WTC11 (cell line): ENCODE measurements at regions not wholly inside any gene's neighbourhood (a gene's known extent, or its start where the extent isn't known, plus 50 kb on each side); places are given as distances from the start of the nearest gene placed in this dataset.

Source experiments
- ATAC-seq: fragments of 200-7000 bp; cut with Tn5 transposase; 2 replicates; pipeline ENCODE4 v1.10.0; 2021; ENCODE audit warnings: mild to moderate bottlenecking, moderate library complexity
- CTCF ChIA-PET: fragments of 300-600 bp; sonication (Branson Sonifier 250); formaldehyde crosslinking; loops from one replicate; lab custom pipeline; 2021; ENCODE audit warnings: antibody characterized with exemption; lab: Charles Lee
- POLR2A ChIA-PET: fragments of 350-600 bp; sonication (Branson Sonifier 250); formaldehyde crosslinking; loops from one replicate; lab custom pipeline; 2021; ENCODE audit warnings: antibody characterized with exemption; lab: Charles Lee
- DNase-seq: peaks from one replicate; pipeline ENCODE4 v3.0.0; 2021; ENCODE audit warnings: low spot score
- H3K27ac Mint-ChIP-seq: 2 replicates; pipeline ENCODE4 v1.8.0; 2021; ENCODE audit warnings: mixed read lengths
- H3K27me3 Mint-ChIP-seq: 2 replicates; pipeline ENCODE4 v1.8.0; 2021; ENCODE audit warnings: low read depth, mild to moderate bottlenecking, moderate library complexity, mixed read lengths
- H3K36me3 Mint-ChIP-seq: 2 replicates; pipeline ENCODE4 v1.8.0; 2021; ENCODE audit warnings: mixed read lengths
- H3K4me1 Mint-ChIP-seq: 2 replicates; pipeline ENCODE4 v1.8.0; 2022; ENCODE audit warnings: mixed read lengths
- H3K4me3 Mint-ChIP-seq: 2 replicates; pipeline ENCODE4 v1.8.0; 2021; ENCODE audit warnings: mild to moderate bottlenecking, moderate library complexity, mixed read lengths
- H3K9me3 Mint-ChIP-seq: 2 replicates; pipeline ENCODE4 v1.8.0; 2021; ENCODE audit warnings: mixed read lengths
- CREM ChIP-seq: sonication (generic); formaldehyde crosslinking; IDR thresholded peaks from 2 replicates; pipeline ENCODE4 v1.8.1; 2022; ENCODE audit warnings: mild to moderate bottlenecking, missing genetic modification reagents, moderate library complexity
- E2F4 ChIP-seq: sonication (generic); formaldehyde crosslinking; IDR thresholded peaks from 2 replicates; pipeline ENCODE4 v1.8.1; 2022; ENCODE audit warnings: low read depth, mild to moderate bottlenecking, moderate library complexity, missing genetic modification reagents, borderline replicate concordance
- ERG ChIP-seq: fragments of 250-450 bp; sonication (Bioruptor Pico); IDR thresholded peaks from 2 replicates; pipeline ENCODE4 v1.8.0; 2021; ENCODE audit warnings: mild to moderate bottlenecking
- FOXJ3 ChIP-seq: sonication (generic); formaldehyde crosslinking; IDR thresholded peaks from 2 replicates; pipeline ENCODE4 v1.9.0; 2021; ENCODE audit warnings: missing genetic modification reagents, mild to moderate bottlenecking, borderline replicate concordance
- FOXP4 ChIP-seq: sonication (generic); formaldehyde crosslinking; IDR thresholded peaks from 2 replicates; pipeline ENCODE4 v1.8.0; 2022; ENCODE audit warnings: mild to moderate bottlenecking, missing genetic modification reagents
- GABPB1 ChIP-seq: sonication (generic); formaldehyde crosslinking; IDR thresholded peaks from 2 replicates; pipeline ENCODE4 v1.8.1; 2023; ENCODE audit warnings: mild to moderate bottlenecking, missing genetic modification reagents
- MYBL2 ChIP-seq: sonication (generic); formaldehyde crosslinking; IDR thresholded peaks from 2 replicates; pipeline ENCODE4 v1.8.1; 2023; ENCODE audit warnings: mild to moderate bottlenecking, moderate library complexity, missing genetic modification reagents
- NFE2L1 ChIP-seq: sonication (generic); formaldehyde crosslinking; IDR thresholded peaks from 2 replicates; pipeline ENCODE4 v1.8.1; 2023; ENCODE audit warnings: missing genetic modification reagents
- NR1H2 ChIP-seq: sonication (generic); formaldehyde crosslinking; IDR thresholded peaks from 2 replicates; pipeline ENCODE4 v1.9.0; 2021; ENCODE audit warnings: mild to moderate bottlenecking, moderate library complexity, missing genetic modification reagents
- RELA ChIP-seq: sonication (generic); formaldehyde crosslinking; IDR thresholded peaks from 2 replicates; pipeline ENCODE4 v1.8.1; 2022; ENCODE audit warnings: missing genetic modification reagents, mild to moderate bottlenecking, borderline replicate concordance
- TEAD4 ChIP-seq: sonication (generic); formaldehyde crosslinking; IDR thresholded peaks from 2 replicates; pipeline ENCODE4 v1.8.0; 2022; ENCODE audit warnings: mild to moderate bottlenecking, missing genetic modification reagents
- ZNF317 ChIP-seq: sonication (generic); formaldehyde crosslinking; IDR thresholded peaks from 2 replicates; pipeline ENCODE4 v1.8.1; 2023; ENCODE audit warnings: low read depth, mild to moderate bottlenecking, moderate library complexity, missing genetic modification reagents, borderline replicate concordance
- ZNF416 ChIP-seq: fragments of 250-450 bp; sonication (Bioruptor Pico); IDR thresholded peaks from 2 replicates; pipeline ENCODE4 v1.9.0; 2021; ENCODE audit warnings: mild to moderate bottlenecking, inconsistent platforms
- ZSCAN18 ChIP-seq: fragments of 250-450 bp; sonication (Bioruptor Pico); IDR thresholded peaks from 2 replicates; pipeline ENCODE4 v2.1.2; 2022; ENCODE audit warnings: mild to moderate bottlenecking, moderate library complexity
- TF ChIP-seq, protein P1 (sequence below): sonication (generic); formaldehyde crosslinking; conservative IDR thresholded peaks from 2 replicates; pipeline ENCODE4 v1.8.1; 2022; ENCODE audit warnings: mild to moderate bottlenecking, missing genetic modification reagents
- TF ChIP-seq, protein P2 (sequence below): fragments of 250-450 bp; sonication (Bioruptor Pico); conservative IDR thresholded peaks from 2 replicates; pipeline ENCODE4 v1.9.0; 2021; ENCODE audit warnings: mild to moderate bottlenecking
- TF ChIP-seq, protein P3 (sequence below): sonication (generic); formaldehyde crosslinking; IDR thresholded peaks from 2 replicates; pipeline ENCODE4 v1.8.1; 2023; ENCODE audit warnings: mild to moderate bottlenecking, missing genetic modification reagents, moderate library complexity
- TF ChIP-seq, protein P4 (sequence below): sonication (generic); formaldehyde crosslinking; IDR thresholded peaks from 2 replicates; pipeline ENCODE4 v1.8.1; 2022; ENCODE audit warnings: mild to moderate bottlenecking, missing genetic modification reagents, moderate library complexity, borderline replicate concordance
- TF ChIP-seq, protein P5 (sequence below): sonication (generic); formaldehyde crosslinking; IDR thresholded peaks from 2 replicates; pipeline ENCODE4 v1.8.1; 2022; ENCODE audit warnings: mild to moderate bottlenecking, moderate library complexity, missing genetic modification reagents

GRCh38 chr18:61697306-61697909 lies 195.4 kb downstream of the RNF152 start:
- Mint-ChIP-seq H3K27me3 (no peaks in the 10 kb centered on the region), H3K36me3 (peaks cover 4% of the 10 kb centered on the region), H3K27ac (no peak overlapping the region), H3K9me3 (peaks cover 19% of the 10 kb centered on the region), H3K4me3 (no peak overlapping the region), H3K4me1 (peaks cover 13% of the 10 kb centered on the region)
- no peak for ATAC-seq
- no peak for DNase-seq
- ChIA-PET POLR2A (no interaction called here), CTCF (no interaction called here)
- no peak for TF ChIP-seq FOXP4 (CRISPR knock-in tag)
- TF ChIP-seq NR1H2 (CRISPR knock-in tag) = no peak
- no peak for TF ChIP-seq E2F4 (CRISPR knock-in tag)
- no peak for TF ChIP-seq ERG (CRISPR knock-in tag)
- TF ChIP-seq RELA = no peak
- TF ChIP-seq NFE2L1 = no peak

- no peaks in the 10 kb centered on the region for H3K27me3 Mint-ChIP-seq
- H3K4me3 Mint-ChIP-seq = no peak overlapping the region
- ChIA-PET POLR2A (no interaction called here), CTCF (no interaction called here)
- peaks cover 20% of the 10 kb centered on the region for H3K4me1 Mint-ChIP-seq
- H3K36me3 Mint-ChIP-seq = peaks cover 4% of the 10 kb centered on the region
- no peak for ATAC-seq
- TF ChIP-seq, protein P1, sequence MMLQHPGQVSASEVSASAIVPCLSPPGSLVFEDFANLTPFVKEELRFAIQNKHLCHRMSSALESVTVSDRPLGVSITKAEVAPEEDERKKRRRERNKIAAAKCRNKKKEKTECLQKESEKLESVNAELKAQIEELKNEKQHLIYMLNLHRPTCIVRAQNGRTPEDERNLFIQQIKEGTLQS = no peak
- TF ChIP-seq ZNF317 (CRISPR knock-in tag) = no peak
- TF ChIP-seq GABPB1 (CRISPR knock-in tag) = no peak
- no peak for TF ChIP-seq MYBL2 (CRISPR knock-in tag)
- TF ChIP-seq, protein P2, sequence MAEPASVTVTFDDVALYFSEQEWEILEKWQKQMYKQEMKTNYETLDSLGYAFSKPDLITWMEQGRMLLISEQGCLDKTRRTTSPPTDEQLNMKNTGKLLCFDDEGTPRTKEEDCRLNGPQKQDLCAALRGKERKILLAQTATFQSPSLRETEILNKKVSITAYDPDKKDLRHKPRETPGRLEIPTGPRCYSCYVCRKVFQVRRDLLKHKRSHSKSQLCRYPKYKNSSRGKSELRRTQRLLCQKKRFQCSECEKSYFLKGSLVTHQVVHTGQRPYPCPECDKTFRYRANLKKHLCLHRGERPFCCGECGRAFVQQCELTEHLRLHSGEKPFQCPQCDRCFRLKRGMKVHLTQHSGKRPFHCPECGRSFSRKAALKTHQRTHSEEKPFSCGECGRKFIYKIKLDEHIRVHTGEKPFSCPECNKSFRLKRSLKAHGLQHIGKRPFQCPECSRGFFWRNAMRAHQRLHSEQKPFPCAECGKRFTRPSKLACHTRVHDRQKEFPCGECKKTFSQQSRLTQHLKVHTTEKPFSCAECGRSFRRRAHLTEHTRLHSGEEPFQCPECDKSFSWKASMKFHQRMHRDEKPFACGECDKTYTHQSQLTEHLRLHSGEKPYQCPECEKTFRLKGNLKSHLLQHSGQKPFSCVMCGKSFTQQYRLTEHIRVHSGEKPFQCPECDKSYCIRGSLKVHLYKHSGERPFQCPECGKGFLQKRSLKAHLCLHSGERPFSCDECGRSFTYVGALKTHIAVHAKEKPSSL (CRISPR knock-in tag) = no peak
- no peak for TF ChIP-seq ZSCAN18 (CRISPR knock-in tag)
- TF ChIP-seq, protein P3, sequence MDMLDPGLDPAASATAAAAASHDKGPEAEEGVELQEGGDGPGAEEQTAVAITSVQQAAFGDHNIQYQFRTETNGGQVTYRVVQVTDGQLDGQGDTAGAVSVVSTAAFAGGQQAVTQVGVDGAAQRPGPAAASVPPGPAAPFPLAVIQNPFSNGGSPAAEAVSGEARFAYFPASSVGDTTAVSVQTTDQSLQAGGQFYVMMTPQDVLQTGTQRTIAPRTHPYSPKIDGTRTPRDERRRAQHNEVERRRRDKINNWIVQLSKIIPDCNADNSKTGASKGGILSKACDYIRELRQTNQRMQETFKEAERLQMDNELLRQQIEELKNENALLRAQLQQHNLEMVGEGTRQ (CRISPR knock-in tag) = no peak
- TF ChIP-seq FOXJ3 (CRISPR knock-in tag) = no peak
- no peak for TF ChIP-seq TEAD4 (CRISPR knock-in tag)
- no peak for TF ChIP-seq RELA
- TF ChIP-seq CREM (CRISPR knock-in tag) = no peak
- TF ChIP-seq, protein P4, sequence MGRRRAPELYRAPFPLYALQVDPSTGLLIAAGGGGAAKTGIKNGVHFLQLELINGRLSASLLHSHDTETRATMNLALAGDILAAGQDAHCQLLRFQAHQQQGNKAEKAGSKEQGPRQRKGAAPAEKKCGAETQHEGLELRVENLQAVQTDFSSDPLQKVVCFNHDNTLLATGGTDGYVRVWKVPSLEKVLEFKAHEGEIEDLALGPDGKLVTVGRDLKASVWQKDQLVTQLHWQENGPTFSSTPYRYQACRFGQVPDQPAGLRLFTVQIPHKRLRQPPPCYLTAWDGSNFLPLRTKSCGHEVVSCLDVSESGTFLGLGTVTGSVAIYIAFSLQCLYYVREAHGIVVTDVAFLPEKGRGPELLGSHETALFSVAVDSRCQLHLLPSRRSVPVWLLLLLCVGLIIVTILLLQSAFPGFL (CRISPR knock-in tag) = no peak
- no peak for TF ChIP-seq ZNF416
- TF ChIP-seq, protein P5, sequence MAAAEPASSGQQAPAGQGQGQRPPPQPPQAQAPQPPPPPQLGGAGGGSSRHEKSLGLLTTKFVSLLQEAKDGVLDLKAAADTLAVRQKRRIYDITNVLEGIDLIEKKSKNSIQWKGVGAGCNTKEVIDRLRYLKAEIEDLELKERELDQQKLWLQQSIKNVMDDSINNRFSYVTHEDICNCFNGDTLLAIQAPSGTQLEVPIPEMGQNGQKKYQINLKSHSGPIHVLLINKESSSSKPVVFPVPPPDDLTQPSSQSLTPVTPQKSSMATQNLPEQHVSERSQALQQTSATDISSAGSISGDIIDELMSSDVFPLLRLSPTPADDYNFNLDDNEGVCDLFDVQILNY (CRISPR knock-in tag) = no peak
- TF ChIP-seq, all 79 proteins: peak for 0
- H3K27ac Mint-ChIP-seq = no peak overlapping the region
- H3K9me3 Mint-ChIP-seq = peaks cover 22% of the 10 kb centered on the region
- no peak for DNase-seq
Observed at GRCh38 chr18:61694236-61694635, 198.6 kb downstream of the RNF152 start.
